Head of caudate nucleus (tissue), 42 donors: ENCODE measurements at regions not wholly inside any gene's neighbourhood (a gene's known extent, or its start where the extent isn't known, plus 50 kb on each side); places are given as distances from the start of the nearest gene placed in this dataset.
A peak's percentile ranks its signal among the peaks of the same experiment; 100 is the strongest.
"Not testable (repeated sequence)": the region's sequence is repeated elsewhere in the genome, so short reads cannot be mapped to it uniquely, and the experiment has no call there.

Source experiments
- DNase-seq, 42 donors: peaks; one replicate each; pipeline versions ENCODE4 v3.0.0 to v3.0.0-alpha.2; 2020 to 2021; ENCODE audit warnings: mixed read lengths in 7 of 42
- intact Hi-C: fragments of 100-400 bp; cut with DNase I; formaldehyde crosslinking; loops from one replicate; pipeline ENCODE4 v1.15.0; 2022

GRCh38 chr18:53843763-53844162, 380.7 kb downstream of the MBD2 start:
- intact Hi-C loops, result no loop called here
- no peak for DNase-seq

GRCh38 chr18:53843113-53843760, 381.2 kb downstream of the MBD2 start:
- intact Hi-C loops, result no loop called here
- DNase-seq, result no peak

GRCh38 chr18:53838746-53839145, 385.7 kb downstream of the MBD2 start:
- intact Hi-C loops, result no loop called here
- DNase-seq, result no peak

- DNase-seq, result not testable (repeated sequence)
These were observed 403.3 kb downstream of the MBD2 start for GRCh38 chr18:53821141-53821540.

GRCh38 chr18:53819671-53820070, 404.8 kb downstream of the MBD2 start:
- DNase-seq, result no peak
- intact Hi-C loops, result no loop called here

More at GRCh38 chr18:53821141-53821540, 403.3 kb downstream of the MBD2 start:
- intact Hi-C loops, result not testable (repeated sequence)

GRCh38 chr18:53819174-53819573, 405.3 kb downstream of the MBD2 start:
- intact Hi-C loops, result no loop called here
- no peak for DNase-seq

- peak in 11 of 42 donors; percentile 6 to 66 (median 15) for DNase-seq
- intact Hi-C loops, result no loop called here
These were observed 406.2 kb downstream of the MBD2 start for GRCh38 chr18:53817976-53818950.

- no peak for DNase-seq
- intact Hi-C loops, result no loop called here
These were observed 424.3 kb downstream of the MBD2 start for GRCh38 chr18:53800171-53800570.

- intact Hi-C loops, result no loop called here
- DNase-seq, result no peak
These were observed 425.3 kb downstream of the MBD2 start for GRCh38 chr18:53799134-53799533.

GRCh38 chr18:53798516-53798915, 426.0 kb downstream of the MBD2 start:
- intact Hi-C loops, result no loop called here
- no peak for DNase-seq

GRCh38 chr18:53797998-53798495, 426.4 kb downstream of the MBD2 start:
- DNase-seq, result no peak
- intact Hi-C loops, result no loop called here

- intact Hi-C loops, result no loop called here
- DNase-seq, result no peak
These were observed 428.3 kb downstream of the MBD2 start for GRCh38 chr18:53796040-53796729.

- intact Hi-C loops, result no loop called here
- DNase-seq, result no peak
These were observed 428.9 kb downstream of the MBD2 start for GRCh38 chr18:53795610-53796009.

GRCh38 chr18:53795061-53795460, 429.4 kb downstream of the MBD2 start:
- no peak for DNase-seq
- intact Hi-C loops, result no loop called here

- intact Hi-C loops, result no loop called here
- DNase-seq, result no peak
These were observed 431.7 kb downstream of the MBD2 start for GRCh38 chr18:53792762-53793161.

- no peak for DNase-seq
- intact Hi-C loops, result no loop called here
These were observed 433.7 kb downstream of the MBD2 start for GRCh38 chr18:53790786-53791185.

GRCh38 chr18:53789376-53790247, 434.9 kb downstream of the MBD2 start:
- intact Hi-C loops, result no loop called here
- DNase-seq, result no peak

GRCh38 chr18:53785811-53786210, 438.7 kb downstream of the MBD2 start:
- no peak for DNase-seq
- intact Hi-C loops, result no loop called here

- intact Hi-C loops, result no loop called here
These were observed 440.2 kb downstream of the MBD2 start for GRCh38 chr18:53784253-53784652.

More at GRCh38 chr18:53784253-53784652, 440.2 kb downstream of the MBD2 start:
- no peak for DNase-seq
